K562 (cell line): ENCODE measurements at regions not wholly inside any gene's neighbourhood (a gene's known extent, or its start where the extent isn't known, plus 50 kb on each side); places are given as distances from the start of the nearest gene placed in this dataset.

ENCODE experiments used
- ATAC-seq: fragments of 200-7000 bp; cut with Tn5 transposase; 3 replicates; pipeline ENCODE4 v1.9.1; 2020; ENCODE audit warnings: moderate library complexity
- BruUV-seq: library from RNA; stranded (reverse); fragments of 400-500 nt; replicated peaks from 2 replicates; lab custom pipeline; 2021; lab: Mats Ljungman, UMichigan
- CTCF ChIA-PET: fragments of 300-600 bp; formaldehyde crosslinking; extraction: SDS; loops from one replicate; lab custom pipeline; 2021; ENCODE audit warnings: low intra/inter-chr PET ratio; lab: Yijun Ruan, JAX
- POLR2A ChIA-PET: fragments of 300-600, 350-650 bp; sonication (Branson Sonifier 250); formaldehyde crosslinking; extraction: SDS; loops from one replicate; lab custom pipeline; 2021; ENCODE audit warnings: antibody characterized with exemption, inconsistent platforms; lab: Yijun Ruan, JAX
- DNase-seq, 4 experiments: peaks; one replicate each; pipeline versions ENCODE4 v3.0.0 to v3.0.0-alpha.2; 2011 to 2018; ENCODE audit warnings: low spot score in 3 of 4, mixed read lengths in 3 of 4; ENCODE audit errors: extremely low read depth in 1 of 4
- FAIRE-seq: peaks from 2 replicates; lab custom pipeline; 2011; peaks lifted over from hg19 to GRCh38; lab: Jason Lieb, UNC
- H2AFZ ChIP-seq: 2 replicates; pipeline ENCODE4 v1.6.0; 2011; ENCODE audit warnings: low read depth, low read length, control low read depth, inconsistent platforms
- H3K27ac ChIP-seq: fragments of 200-600 bp; 3 replicates; pipeline ENCODE4 v1.8.0; 2011; ENCODE audit warnings: low read depth, mild to moderate bottlenecking, control low read depth, inconsistent platforms, low read length, moderate library complexity, mixed read lengths; ENCODE audit errors: extremely low read depth
- H3K27me3 ChIP-seq, 2 experiments: fragments of 300-600 bp in 1 of 2; 2 replicates in 1 of 2; 3 replicates in 1 of 2; pipeline versions ENCODE4 v1.6.0 to v1.8.0; 2011; ENCODE audit warnings: inconsistent platforms in 2 of 2, low read length in 2 of 2, mild to moderate bottlenecking in 1 of 2, mixed read lengths in 1 of 2, moderate library complexity in 1 of 2; ENCODE audit not compliant: control insufficient read depth in 2 of 2, insufficient read depth in 2 of 2
- H3K36me3 ChIP-seq: fragments of 300-600 bp; 3 replicates; pipeline ENCODE4 v1.8.0; 2011; ENCODE audit warnings: mild to moderate bottlenecking, low read length, inconsistent platforms; ENCODE audit not compliant: control insufficient read depth, insufficient read depth
- H3K4me1 ChIP-seq, 2 experiments: fragments of 200-600 bp in 1 of 2; replicated peaks in 1 of 2; 2 replicates in 1 of 2; 3 replicates in 1 of 2; pipeline versions ENCODE4 v1.5.1 to v1.8.0; 2011; ENCODE audit warnings: inconsistent platforms in 2 of 2, low read length in 2 of 2, mild to moderate bottlenecking in 1 of 2, mixed read lengths in 1 of 2, moderate library complexity in 1 of 2; ENCODE audit not compliant: control insufficient read depth in 2 of 2, insufficient read depth in 2 of 2
- H3K4me2 ChIP-seq: 2 replicates; pipeline ENCODE4 v1.6.1; 2011; ENCODE audit warnings: low read length, control low read depth, inconsistent platforms, mixed read lengths; ENCODE audit not compliant: insufficient read depth
- H3K4me3 ChIP-seq: fragments of 200-600 bp; sonication (generic), shearing (Covaris generic); 2 replicates; pipeline ENCODE4 v1.5.1; 2016; ENCODE audit warnings: control low read depth, inconsistent platforms
- H3K79me2 ChIP-seq: fragments of 200-600 bp; 3 replicates; pipeline ENCODE4 v1.8.0; 2011; ENCODE audit warnings: low read length, inconsistent platforms; ENCODE audit not compliant: control insufficient read depth, insufficient read depth
- H3K9ac ChIP-seq, 2 experiments: 2 replicates each; pipeline versions ENCODE4 v1.6.0 to v1.6.1; 2011; ENCODE audit warnings: low read depth in 2 of 2, low read length in 2 of 2, control low read depth in 1 of 2, inconsistent platforms in 1 of 2, mild to moderate bottlenecking in 1 of 2, mixed read lengths in 1 of 2; ENCODE audit not compliant: insufficient read depth in 1 of 2
- H3K9me1 ChIP-seq: one replicate; pipeline ENCODE4 v1.6.0; 2011; ENCODE audit warnings: inconsistent platforms, mild to moderate bottlenecking, low read length, moderate library complexity; ENCODE audit not compliant: control insufficient read depth, insufficient read depth
- H3K9me3 ChIP-seq: replicated peaks from 2 replicates; pipeline ENCODE4 v1.5.1; 2011; ENCODE audit warnings: low read depth, low read length, inconsistent platforms; ENCODE audit not compliant: control insufficient read depth, insufficient read depth
- H4K20me1 ChIP-seq: replicated peaks from 2 replicates; pipeline ENCODE4 v1.6.1; 2011; ENCODE audit warnings: low read length, inconsistent platforms, mixed read lengths; ENCODE audit not compliant: control insufficient read depth, insufficient read depth
- BRF1 ChIP-seq: IDR thresholded peaks from 3 replicates; pipeline ENCODE4 v1.6.1; 2011; ENCODE audit warnings: borderline replicate concordance, mild to moderate bottlenecking; ENCODE audit not compliant: insufficient read length; ENCODE audit errors: extremely low read depth
- CSDE1 ChIP-seq, 2 experiments: fragments of 450-650 bp; IDR thresholded peaks; 2 replicates each; pipeline ENCODE4 v1.6.1; 2016; ENCODE audit warnings: mild to moderate bottlenecking in 1 of 2
- GTF2E2 ChIP-seq: fragments of 200-800 bp; sonication (Bioruptor generic); IDR thresholded peaks from 2 replicates; pipeline ENCODE4 v1.6.1; 2016; ENCODE audit warnings: missing genetic modification characterization, missing compliant biosample characterization
- JUND ChIP-seq, 2 experiments: IDR thresholded peaks; 2 replicates in 1 of 2; 3 replicates in 1 of 2; pipeline ENCODE4 v1.6.1; 2011; ENCODE audit warnings: borderline replicate concordance in 2 of 2, low read depth in 2 of 2, low read length in 2 of 2, improper control_type of control experiment in 1 of 2, missing biosample characterization in 1 of 2, missing genetic modification characterization in 1 of 2, missing genetic modification reagents in 1 of 2
- MAFF ChIP-seq: IDR thresholded peaks from 2 replicates; pipeline ENCODE4 v1.6.1; 2012; ENCODE audit warnings: low read length, improper control_type of control experiment
- MAZ ChIP-seq, 2 experiments: fragments of 450-650 bp in 1 of 2; sonication (generic) in 1 of 2; formaldehyde crosslinking; IDR thresholded peaks in 1 of 2; conservative IDR thresholded peaks in 1 of 2; 2 replicates each; pipeline versions ENCODE4 v1.4.0 to v1.5.0; 2020; ENCODE audit warnings: mild to moderate bottlenecking in 1 of 2, missing genetic modification reagents in 1 of 2
- MCM5 ChIP-seq: fragments of 450-650 bp; IDR thresholded peaks from 2 replicates; pipeline ENCODE4 v1.6.1; 2016; ENCODE audit warnings: low read depth
- MYBL2 ChIP-seq, 2 experiments: fragments of 450-650 bp in 1 of 2; sonication (generic) in 1 of 2; formaldehyde crosslinking in 1 of 2; IDR thresholded peaks; 2 replicates each; pipeline versions ENCODE4 v1.6.1 to v1.8.1; 2017 to 2022; ENCODE audit warnings: borderline replicate concordance in 1 of 2, inconsistent platforms in 1 of 2, low read depth in 1 of 2, mild to moderate bottlenecking in 1 of 2, missing genetic modification reagents in 1 of 2, moderate library complexity in 1 of 2
- PHTF2 ChIP-seq: fragments of 250-450 bp; sonication (Bioruptor Pico); IDR thresholded peaks from 2 replicates; pipeline ENCODE4 v1.5.0; 2021; ENCODE audit warnings: mild to moderate bottlenecking
- POLR2AphosphoS2 ChIP-seq: IDR thresholded peaks from 2 replicates; pipeline ENCODE4 v1.6.1; 2012; ENCODE audit warnings: low read length, improper control_type of control experiment
- PTRF ChIP-seq: fragments of 450-650 bp; IDR thresholded peaks from 2 replicates; pipeline ENCODE4 v1.6.1; 2016; ENCODE audit warnings: mild to moderate bottlenecking, missing genetic modification characterization, missing compliant biosample characterization
- RBM25 ChIP-seq: fragments of 200-400 bp; formaldehyde crosslinking; IDR thresholded peaks from 2 replicates; pipeline ENCODE4 v1.6.1; 2018; ENCODE audit warnings: low read length, low read depth, moderate library complexity; ENCODE audit not compliant: severe bottlenecking
- STAT5B ChIP-seq: fragments of 250-450 bp; sonication (Bioruptor Pico); IDR thresholded peaks from 2 replicates; pipeline ENCODE4 v1.8.0; 2021; ENCODE audit warnings: mild to moderate bottlenecking, inconsistent platforms
- ZBTB17 ChIP-seq: fragments of 450-650 bp; formaldehyde crosslinking; IDR thresholded peaks from 2 replicates; pipeline ENCODE4 v1.4.0; 2020; ENCODE audit warnings: mild to moderate bottlenecking
- ZEB2 ChIP-seq: fragments of 450-650 bp; IDR thresholded peaks from 2 replicates; pipeline ENCODE4 v1.6.1; 2016
- ZFP1 ChIP-seq: fragments of 450-650 bp; formaldehyde crosslinking; IDR thresholded peaks from 2 replicates; pipeline ENCODE4 v1.4.0; 2020; ENCODE audit warnings: mild to moderate bottlenecking, mixed read lengths
- ZFP30 ChIP-seq: fragments of 250-450 bp; sonication (Bioruptor Pico); IDR thresholded peaks from 2 replicates; pipeline ENCODE4 v1.8.0; 2022; ENCODE audit warnings: moderate library complexity, mild to moderate bottlenecking, inconsistent platforms, borderline replicate concordance
- ZNF184 ChIP-seq: sonication (generic); formaldehyde crosslinking; IDR thresholded peaks from 2 replicates; pipeline ENCODE4 v1.5.0; 2020; ENCODE audit warnings: missing genetic modification reagents
- ZNF347 ChIP-seq: fragments of 450-650 bp; formaldehyde crosslinking; IDR thresholded peaks from 2 replicates; pipeline ENCODE4 v1.4.0; 2020; ENCODE audit warnings: low read depth, mild to moderate bottlenecking, moderate library complexity
- ZNF398 ChIP-seq: fragments of 250-450 bp; sonication (Bioruptor Pico); IDR thresholded peaks from 2 replicates; pipeline ENCODE4 v1.8.0; 2021; ENCODE audit warnings: moderate library complexity, mild to moderate bottlenecking, inconsistent platforms
- WGBS: fragments of 100-300 bp; shearing (Covaris generic); methylation state at CpG from one replicate; pipeline ENCODE4 v1.1.6; 2016; ENCODE audit warnings: low coverage, mixed read lengths; ENCODE audit not compliant: insufficient coverage; ENCODE audit errors: missing lambda C conversion rate; 5-methylcytosine and 5-hydroxymethylcytosine counted together
- in situ Hi-C: fragments of 300-500 bp; cut with MboI; formaldehyde crosslinking; loops from 4 replicates; pipeline ENCODE4 v1.15.0; 2018; ENCODE audit warnings: inconsistent platforms, mixed read lengths
- intact Hi-C: fragments of 100-400 bp; cut with micrococcal nuclease; formaldehyde crosslinking; loops from 2 replicates; pipeline ENCODE4 v1.14.2; 2022

GRCh38 chr11:39288011-39288410, 2171.4 kb downstream of the LRRC4C start:
- H3K9me3 ChIP-seq = 0 out of 2 replicates have a peak, but pooled peaks cover 1% of the 10 kb centered on the region
- CTCF ChIA-PET = no interaction called here
- POLR2A ChIA-PET = no interaction called here
- no peak overlapping the region for H3K9ac ChIP-seq
- H3K27me3 ChIP-seq = no peaks in the 10 kb centered on the region
- no peak overlapping the region for H3K4me2 ChIP-seq
- no peaks in the 10 kb centered on the region for H4K20me1 ChIP-seq
- in situ Hi-C loops = no loop called here
- TF ChIP-seq MCM5 = no peak
- no peak for TF ChIP-seq ZNF347 (CRISPR knock-in tag)
- TF ChIP-seq ZBTB17 (CRISPR knock-in tag) = no peak
- TF ChIP-seq PTRF (tag) = no peak
- no peak for TF ChIP-seq GTF2E2
- no peak for TF ChIP-seq MAZ (CRISPR knock-in tag; conservative IDR thresholded peaks at IDR 0.05 in 1 of 2, IDR thresholded peaks at IDR 0.05 in 1 of 2)
- TF ChIP-seq MAFF = no peak
- TF ChIP-seq CSDE1 (IDR thresholded peaks at IDR 0.05) = no peak
- TF ChIP-seq ZFP1 (CRISPR knock-in tag) = no peak
- TF ChIP-seq RBM25 = no peak
- TF ChIP-seq ZEB2 = no peak
- TF ChIP-seq BRF1 = no peak
- TF ChIP-seq ZNF398 = no peak
- TF ChIP-seq ZNF184 = no peak
- no peak for TF ChIP-seq ZFP30
- TF ChIP-seq JUND (IDR thresholded peaks at IDR 0.05; ENCODE audit: borderline replicate concordance, low read depth, low read length) = no peak
- no peak for TF ChIP-seq JUND (tag; IDR thresholded peaks at IDR 0.05; ENCODE audit: borderline replicate concordance, low read depth, low read length)
- TF ChIP-seq POLR2AphosphoS2 = no peak
- TF ChIP-seq PHTF2 (CRISPR knock-in tag) = no peak
- TF ChIP-seq MYBL2 (IDR thresholded peaks at IDR 0.05; ENCODE audit: low read depth) = no peak
- TF ChIP-seq MYBL2 (CRISPR knock-in tag; IDR thresholded peaks at IDR 0.05; ENCODE audit: borderline replicate concordance) = no peak
- TF ChIP-seq STAT5B (CRISPR knock-in tag) = no peak
- ATAC-seq (no peak), DNase-seq (no peak), FAIRE-seq (no peak)
- no TSS peak for BruUV-seq
- H2AFZ ChIP-seq = no peak overlapping the region
- no peak overlapping the region for H3K4me3 ChIP-seq
- H3K4me1 ChIP-seq = no peaks in the 10 kb centered on the region
- no peaks in the 10 kb centered on the region for H3K36me3 ChIP-seq
- H3K27ac ChIP-seq = no peak overlapping the region
- no peaks in the 10 kb centered on the region for H3K9me1 ChIP-seq
- H3K79me2 ChIP-seq = no peaks in the 10 kb centered on the region
- 0% methylated on average over 4 of the region's 4 CpGs for WGBS
- intact Hi-C loops = no loop called here
